ENCODE measurements at regions not wholly inside any gene's neighbourhood (a gene's known extent, or its start where the extent isn't known, plus 50 kb on each side); places are given as distances from the start of the nearest gene placed in this dataset.
"Not testable (repeated sequence)": the region's sequence is repeated elsewhere in the genome, so short reads cannot be mapped to it uniquely, and the experiment has no call there.

- DNase-seq (ENCODE audit: low read depth in 1 of 2, low spot score in 1 of 2); H3K4me1 ChIP-seq; H3K9me3 ChIP-seq; H3K27ac ChIP-seq; H3K4me2 ChIP-seq; FAIRE-seq; ATAC-seq; H3K4me3 ChIP-seq; POLR2A ChIA-PET; CTCF ChIA-PET: not testable (repeated sequence)
- WGBS (ENCODE audit: missing lambda C conversion rate): 11% methylated on average over 1 of the region's 1 CpG
Observed at GRCh38 chr2:87693882-87694281, 54.0 kb upstream of the PLGLB2 start.

GRCh38 chr2:87695596-87696323 is 52.1 kb upstream of the PLGLB2 start:
- peak; percentile 34 to 80; a peak in 3 of 6 replicates for ATAC-seq
- POLR2A ChIA-PET; CTCF ChIA-PET; H3K4me3 ChIP-seq; H3K4me1 ChIP-seq; H3K9me3 ChIP-seq; FAIRE-seq; TF ChIP-seq FOSL2 (IDR thresholded peaks at IDR 0.05): not testable (repeated sequence)
- peak in 1 of 2 experiments; percentile 24 for DNase-seq (ENCODE audit: low read depth in 1 of 2, low spot score in 1 of 2)
- Histone ChIP-seq H3K4me2 (peak overlapping the region; percentile 36), H3K27ac (peak overlapping the region in 1 of 2 experiments; percentile 20; a peak in 1 of 6 replicates)
- peak; percentile 47; the same call in 1 of the 2 replicates for TF ChIP-seq FOSL2 (CRISPR knock-in tag; IDR thresholded peaks at IDR 0.05)
- 28% methylated on average over 9 of the region's 9 CpGs for WGBS (ENCODE audit: missing lambda C conversion rate)

Small RNA genes in the stretch of these regions (small RNA-seq; reads per million reads assigned to genes)
- 0 reads per million in 6 experiments for gene MIR4771-1
